ENCODE measurements at regions not wholly inside any gene's neighbourhood (a gene's known extent, or its start where the extent isn't known, plus 50 kb on each side); places are given as distances from the start of the nearest gene placed in this dataset.

DNA sequence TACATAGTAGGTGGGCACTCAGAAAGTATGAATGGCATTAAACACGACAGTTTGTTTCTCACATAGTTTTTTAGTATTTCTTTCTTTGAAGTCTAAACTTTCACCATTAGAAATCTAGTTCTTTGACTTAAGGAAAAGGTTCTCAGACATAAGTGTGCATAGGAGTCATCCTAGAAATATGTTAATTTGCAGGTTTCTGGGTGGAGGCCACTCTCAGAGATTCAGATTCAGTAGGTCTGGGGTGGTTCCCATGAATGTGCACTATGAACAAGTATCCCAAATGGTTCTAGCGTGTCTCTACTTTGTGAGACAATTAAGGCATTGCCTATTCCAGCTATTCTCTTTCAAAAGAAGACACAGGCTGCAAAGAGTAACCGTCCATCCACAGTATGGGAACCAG is 119.3 kb downstream of the NGF start:
- ATAC-seq (ENCODE audit: low read depth) = no peak
- POLR2A ChIA-PET = no interaction called here

DNA sequence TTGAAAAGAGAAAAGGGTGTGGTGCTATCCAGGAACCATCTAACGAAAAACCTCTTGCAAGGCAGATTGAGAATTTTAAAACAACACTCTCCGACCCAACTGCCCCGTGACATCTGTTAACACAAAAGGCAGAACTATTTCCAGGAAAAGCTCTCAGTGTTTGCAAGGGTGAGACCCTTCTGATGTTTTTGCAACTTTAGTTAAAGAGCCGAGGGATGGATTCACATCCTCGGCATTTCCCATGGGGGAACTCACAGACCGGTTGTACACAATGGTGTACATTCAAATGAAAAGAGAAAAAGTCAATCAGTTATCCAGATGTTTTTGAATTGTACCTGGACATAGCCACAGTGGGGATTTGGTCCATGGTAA is 120.0 kb downstream of the NGF start:
- H3K79me2 ChIP-seq (ENCODE audit: control insufficient read depth, insufficient read depth, low read length) = no peaks in the 10 kb centered on the region
- H3K9ac ChIP-seq (ENCODE audit: low read length) = no peak overlapping the region
- no peaks in the 10 kb centered on the region for H3K36me3 ChIP-seq (replicated peaks in 1 of 2; ENCODE audit: control extremely low read depth in 1 of 2, control insufficient read depth in 1 of 2, extremely low read depth in 1 of 2, insufficient read depth in 2 of 2, low read length in 1 of 2)
- no peak overlapping the region for H3K27ac Mint-ChIP-seq
- H3K4me3 ChIP-seq (ENCODE audit: control extremely low read depth in 1 of 5, extremely low read depth in 1 of 5, insufficient read depth in 1 of 5, low read depth in 2 of 5, low read length in 4 of 5) = no peak overlapping the region
- H3K27me3 ChIP-seq (replicated peaks in 1 of 4; ENCODE audit: control extremely low read depth in 1 of 4, control insufficient read depth in 3 of 4, insufficient read depth in 4 of 4, low read length in 3 of 4) = peaks cover 0 to 3% (median 0%) of the 10 kb centered on the region in 4 experiments
- TF ChIP-seq, protein P1, sequence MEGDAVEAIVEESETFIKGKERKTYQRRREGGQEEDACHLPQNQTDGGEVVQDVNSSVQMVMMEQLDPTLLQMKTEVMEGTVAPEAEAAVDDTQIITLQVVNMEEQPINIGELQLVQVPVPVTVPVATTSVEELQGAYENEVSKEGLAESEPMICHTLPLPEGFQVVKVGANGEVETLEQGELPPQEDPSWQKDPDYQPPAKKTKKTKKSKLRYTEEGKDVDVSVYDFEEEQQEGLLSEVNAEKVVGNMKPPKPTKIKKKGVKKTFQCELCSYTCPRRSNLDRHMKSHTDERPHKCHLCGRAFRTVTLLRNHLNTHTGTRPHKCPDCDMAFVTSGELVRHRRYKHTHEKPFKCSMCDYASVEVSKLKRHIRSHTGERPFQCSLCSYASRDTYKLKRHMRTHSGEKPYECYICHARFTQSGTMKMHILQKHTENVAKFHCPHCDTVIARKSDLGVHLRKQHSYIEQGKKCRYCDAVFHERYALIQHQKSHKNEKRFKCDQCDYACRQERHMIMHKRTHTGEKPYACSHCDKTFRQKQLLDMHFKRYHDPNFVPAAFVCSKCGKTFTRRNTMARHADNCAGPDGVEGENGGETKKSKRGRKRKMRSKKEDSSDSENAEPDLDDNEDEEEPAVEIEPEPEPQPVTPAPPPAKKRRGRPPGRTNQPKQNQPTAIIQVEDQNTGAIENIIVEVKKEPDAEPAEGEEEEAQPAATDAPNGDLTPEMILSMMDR (IDR thresholded peaks at IDR 0.05) = no peak
- no peak for TF ChIP-seq EZH2 (IDR thresholded peaks at IDR 0.05; ENCODE audit: borderline replicate concordance, insufficient read depth, low read depth, low read length, poor library complexity, severe bottlenecking)
- no peak overlapping the region for H3K27ac ChIP-seq (ENCODE audit: low read length in 2 of 2)
- no peaks in the 10 kb centered on the region for H3K4me1 ChIP-seq (ENCODE audit: control insufficient read depth in 2 of 2, insufficient read depth in 2 of 2, low read length in 2 of 2)
- H3K4me1 Mint-ChIP-seq = no peaks in the 10 kb centered on the region
- POLR2A ChIA-PET = no interaction called here
- CTCF ChIA-PET = no interaction called here
- no peak overlapping the region for H3K4me3 Mint-ChIP-seq
- H2AFZ ChIP-seq (ENCODE audit: insufficient read depth, low read depth, low read length, poor library complexity, severe bottlenecking) = no peak overlapping the region
- H3K4me2 ChIP-seq (replicated peaks; ENCODE audit: low read depth, low read length, poor library complexity, severe bottlenecking) = no peak overlapping the region
- intact Hi-C loops (cut with micrococcal nuclease) = no loop called here
- WGBS (ENCODE audit: insufficient coverage) = 76% methylated on average over 6 of the region's 6 CpGs
- no peaks in the 10 kb centered on the region for H4K20me1 ChIP-seq (ENCODE audit: control insufficient read depth, insufficient read depth, low read length, poor library complexity, severe bottlenecking)
- DNase-seq = no peak
- peaks cover 0 to 3% (median 0%) of the 10 kb centered on the region in 3 donors for H3K9me3 ChIP-seq (ENCODE audit: control extremely low read depth in 1 of 3, control insufficient read depth in 2 of 3, insufficient read depth in 1 of 3, low read length in 2 of 3)
- peaks cover 10% of the 10 kb centered on the region for H3K27me3 Mint-ChIP-seq
- no peak for ATAC-seq (ENCODE audit: low read depth)
- H3K9me3 Mint-ChIP-seq (ENCODE audit: insufficient read depth) = no peaks in the 10 kb centered on the region

More for the DNA sequence above, 119.3 kb downstream of the NGF start:
- WGBS (ENCODE audit: insufficient coverage) = 95% methylated on average over 2 of the region's 3 CpGs
- Histone ChIP-seq H3K27me3 (replicated peaks in 1 of 4; ENCODE audit: control extremely low read depth in 1 of 4, control insufficient read depth in 3 of 4, insufficient read depth in 4 of 4, low read length in 3 of 4) (peaks cover 0 to 3% (median 0%) of the 10 kb centered on the region in 4 experiments), H3K36me3 (replicated peaks in 1 of 2; ENCODE audit: control extremely low read depth in 1 of 2, control insufficient read depth in 1 of 2, extremely low read depth in 1 of 2, insufficient read depth in 2 of 2, low read length in 1 of 2) (no peaks in the 10 kb centered on the region), H3K4me2 (replicated peaks; ENCODE audit: low read depth, low read length, poor library complexity, severe bottlenecking) (no peak overlapping the region), H3K4me1 (ENCODE audit: control insufficient read depth in 2 of 2, insufficient read depth in 2 of 2, low read length in 2 of 2) (no peaks in the 10 kb centered on the region), H3K9ac (ENCODE audit: low read length) (no peak overlapping the region), H3K79me2 (ENCODE audit: control insufficient read depth, insufficient read depth, low read length) (no peaks in the 10 kb centered on the region), H4K20me1 (ENCODE audit: control insufficient read depth, insufficient read depth, low read length, poor library complexity, severe bottlenecking) (no peaks in the 10 kb centered on the region), H3K9me3 (ENCODE audit: control extremely low read depth in 1 of 3, control insufficient read depth in 2 of 3, insufficient read depth in 1 of 3, low read length in 2 of 3) (peaks cover 0 to 3% (median 0%) of the 10 kb centered on the region in 3 donors), H3K4me3 (ENCODE audit: control extremely low read depth in 1 of 5, extremely low read depth in 1 of 5, insufficient read depth in 1 of 5, low read depth in 2 of 5, low read length in 4 of 5) (no peak overlapping the region), H2AFZ (ENCODE audit: insufficient read depth, low read depth, low read length, poor library complexity, severe bottlenecking) (no peak overlapping the region), H3K27ac (ENCODE audit: low read length in 2 of 2) (no peak overlapping the region)
- Mint-ChIP-seq H3K4me3 (no peak overlapping the region), H3K27me3 (peaks cover 10% of the 10 kb centered on the region), H3K27ac (no peak overlapping the region), H3K4me1 (no peaks in the 10 kb centered on the region), H3K9me3 (ENCODE audit: insufficient read depth) (no peaks in the 10 kb centered on the region)
- CTCF ChIA-PET = no interaction called here
- DNase-seq = no peak
- no peak for TF ChIP-seq EZH2 (IDR thresholded peaks at IDR 0.05; ENCODE audit: borderline replicate concordance, insufficient read depth, low read depth, low read length, poor library complexity, severe bottlenecking)
- TF ChIP-seq, protein P1 (IDR thresholded peaks at IDR 0.05) = no peak
- intact Hi-C loops (cut with micrococcal nuclease) = no loop called here

Data from B cell (primary cell).